ENCODE measurements at regions not wholly inside any gene's neighbourhood (a gene's known extent, or its start where the extent isn't known, plus 50 kb on each side); places are given as distances from the start of the nearest gene placed in this dataset.

- no peak for TF ChIP-seq PATZ1 (CRISPR knock-in tag; IDR thresholded peaks at IDR 0.05; ENCODE audit: borderline replicate concordance)
- TF ChIP-seq ZNF8 (CRISPR knock-in tag; IDR thresholded peaks at IDR 0.05) = no peak
- TF ChIP-seq, protein P1, sequence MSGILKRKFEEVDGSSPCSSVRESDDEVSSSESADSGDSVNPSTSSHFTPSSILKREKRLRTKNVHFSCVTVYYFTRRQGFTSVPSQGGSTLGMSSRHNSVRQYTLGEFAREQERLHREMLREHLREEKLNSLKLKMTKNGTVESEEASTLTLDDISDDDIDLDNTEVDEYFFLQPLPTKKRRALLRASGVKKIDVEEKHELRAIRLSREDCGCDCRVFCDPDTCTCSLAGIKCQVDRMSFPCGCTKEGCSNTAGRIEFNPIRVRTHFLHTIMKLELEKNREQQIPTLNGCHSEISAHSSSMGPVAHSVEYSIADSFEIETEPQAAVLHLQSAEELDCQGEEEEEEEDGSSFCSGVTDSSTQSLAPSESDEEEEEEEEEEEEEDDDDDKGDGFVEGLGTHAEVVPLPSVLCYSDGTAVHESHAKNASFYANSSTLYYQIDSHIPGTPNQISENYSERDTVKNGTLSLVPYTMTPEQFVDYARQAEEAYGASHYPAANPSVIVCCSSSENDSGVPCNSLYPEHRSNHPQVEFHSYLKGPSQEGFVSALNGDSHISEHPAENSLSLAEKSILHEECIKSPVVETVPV (CRISPR knock-in tag; IDR thresholded peaks at IDR 0.05) = no peak
- no peak for TF ChIP-seq ISL1 (CRISPR knock-in tag; IDR thresholded peaks at IDR 0.05)
- TF ChIP-seq RARB (CRISPR knock-in tag; IDR thresholded peaks at IDR 0.05) = no peak
- TF ChIP-seq ZFP30 (CRISPR knock-in tag; IDR thresholded peaks at IDR 0.05) = no peak
- no peak for TF ChIP-seq ZNF565 (CRISPR knock-in tag; conservative IDR thresholded peaks at IDR 0.05; ENCODE audit: low read depth)
Measured at GRCh38 chr1:21342961-21343838, 52.9 kb upstream of the ECE1 start (continued).

GRCh38 chr1:21341517-21342078 is 51.3 kb upstream of the ECE1 start:
- TF ChIP-seq ZC3H10 (CRISPR knock-in tag; IDR thresholded peaks at IDR 0.05) (no peak), CREB5 (CRISPR knock-in tag; IDR thresholded peaks at IDR 0.05; ENCODE audit: low read depth) (no peak)
- ATAC-seq = no peak

DNA sequence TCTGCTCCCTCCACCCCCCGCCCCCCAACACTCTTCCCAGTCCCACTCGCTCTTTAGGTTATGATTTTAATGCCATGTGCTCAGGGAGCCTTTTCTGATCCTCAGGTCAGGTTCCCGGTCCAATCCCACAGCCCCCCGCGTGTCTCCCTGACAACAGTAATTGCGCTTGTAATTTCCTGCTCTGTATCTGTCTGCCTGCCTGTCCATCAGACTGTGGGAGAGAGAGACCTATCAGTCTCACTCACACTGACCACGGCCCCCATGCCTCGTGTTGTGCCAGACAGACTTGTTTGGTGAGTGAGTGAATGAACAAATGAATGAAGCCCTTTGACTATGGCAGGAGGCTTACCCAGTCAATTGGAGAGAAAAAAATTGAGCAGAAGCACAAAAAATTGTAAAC is 50.8 kb upstream of the ECE1 start:
- ATAC-seq = no peak
- no peak for TF ChIP-seq ARNTL (CRISPR knock-in tag; IDR thresholded peaks at IDR 0.05; ENCODE audit: borderline replicate concordance, low read depth)
- TF ChIP-seq CSDC2 (CRISPR knock-in tag; IDR thresholded peaks at IDR 0.05) = no peak
- TF ChIP-seq ESRRG (CRISPR knock-in tag; IDR thresholded peaks at IDR 0.05) = no peak

GRCh38 chr1:21340230-21340945 is 50.1 kb upstream of the ECE1 start:
- no peak for ATAC-seq
- TF ChIP-seq SNAI2 (CRISPR knock-in tag; IDR thresholded peaks at IDR 0.05) (no peak), ISL1 (CRISPR knock-in tag; IDR thresholded peaks at IDR 0.05) (no peak), TCF4 (CRISPR knock-in tag; IDR thresholded peaks at IDR 0.05; ENCODE audit: borderline replicate concordance) (no peak), ZFP3 (CRISPR knock-in tag; IDR thresholded peaks at IDR 0.05) (no peak), GLIS3 (CRISPR knock-in tag; IDR thresholded peaks at IDR 0.05) (no peak), PPARA (CRISPR knock-in tag; IDR thresholded peaks at IDR 0.05; ENCODE audit: borderline replicate concordance) (no peak), ZNF70 (CRISPR knock-in tag; IDR thresholded peaks at IDR 0.05) (no peak), BACH2 (CRISPR knock-in tag; IDR thresholded peaks at IDR 0.05; ENCODE audit: borderline replicate concordance) (no peak), ARNTL (CRISPR knock-in tag; IDR thresholded peaks at IDR 0.05; ENCODE audit: borderline replicate concordance, low read depth) (no peak), TOX (CRISPR knock-in tag; IDR thresholded peaks at IDR 0.05; ENCODE audit: borderline replicate concordance) (no peak)
- TF ChIP-seq, protein P2, sequence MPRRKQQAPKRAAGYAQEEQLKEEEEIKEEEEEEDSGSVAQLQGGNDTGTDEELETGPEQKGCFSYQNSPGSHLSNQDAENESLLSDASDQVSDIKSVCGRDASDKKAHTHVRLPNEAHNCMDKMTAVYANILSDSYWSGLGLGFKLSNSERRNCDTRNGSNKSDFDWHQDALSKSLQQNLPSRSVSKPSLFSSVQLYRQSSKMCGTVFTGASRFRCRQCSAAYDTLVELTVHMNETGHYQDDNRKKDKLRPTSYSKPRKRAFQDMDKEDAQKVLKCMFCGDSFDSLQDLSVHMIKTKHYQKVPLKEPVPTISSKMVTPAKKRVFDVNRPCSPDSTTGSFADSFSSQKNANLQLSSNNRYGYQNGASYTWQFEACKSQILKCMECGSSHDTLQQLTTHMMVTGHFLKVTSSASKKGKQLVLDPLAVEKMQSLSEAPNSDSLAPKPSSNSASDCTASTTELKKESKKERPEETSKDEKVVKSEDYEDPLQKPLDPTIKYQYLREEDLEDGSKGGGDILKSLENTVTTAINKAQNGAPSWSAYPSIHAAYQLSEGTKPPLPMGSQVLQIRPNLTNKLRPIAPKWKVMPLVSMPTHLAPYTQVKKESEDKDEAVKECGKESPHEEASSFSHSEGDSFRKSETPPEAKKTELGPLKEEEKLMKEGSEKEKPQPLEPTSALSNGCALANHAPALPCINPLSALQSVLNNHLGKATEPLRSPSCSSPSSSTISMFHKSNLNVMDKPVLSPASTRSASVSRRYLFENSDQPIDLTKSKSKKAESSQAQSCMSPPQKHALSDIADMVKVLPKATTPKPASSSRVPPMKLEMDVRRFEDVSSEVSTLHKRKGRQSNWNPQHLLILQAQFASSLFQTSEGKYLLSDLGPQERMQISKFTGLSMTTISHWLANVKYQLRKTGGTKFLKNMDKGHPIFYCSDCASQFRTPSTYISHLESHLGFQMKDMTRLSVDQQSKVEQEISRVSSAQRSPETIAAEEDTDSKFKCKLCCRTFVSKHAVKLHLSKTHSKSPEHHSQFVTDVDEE (CRISPR knock-in tag; IDR thresholded peaks at IDR 0.05) = no peak
- TF ChIP-seq, protein P1 (CRISPR knock-in tag; IDR thresholded peaks at IDR 0.05) = no peak

Measured in SK-N-SH treated with all-trans-retinoic acid at 6 μM for 48 hours (cell line).